DMS 273 (cell line): ENCODE measurements at regions not wholly inside any gene's neighbourhood (a gene's known extent, or its start where the extent isn't known, plus 50 kb on each side); places are given as distances from the start of the nearest gene placed in this dataset.
"Not testable (repeated sequence)": the region's sequence is repeated elsewhere in the genome, so short reads cannot be mapped to it uniquely, and the experiment has no call there.

Experiments
- DNase-seq: peaks from one replicate; lab custom pipeline; 2025; ENCODE audit not compliant: unreplicated experiment; lab: John Stamatoyannopoulos, UW

GRCh38 chr5:25405850-25406249, 761.1 kb upstream of the CDH10 start:
- no peak for DNase-seq

- DNase-seq = no peak
Measured at GRCh38 chr5:25399878-25400480, 755.2 kb upstream of the CDH10 start.

GRCh38 chr5:25393957-25394356, 749.2 kb upstream of the CDH10 start:
- no peak for DNase-seq

- no peak for DNase-seq
Measured at GRCh38 chr5:25393256-25393655, 748.5 kb upstream of the CDH10 start.

DNA sequence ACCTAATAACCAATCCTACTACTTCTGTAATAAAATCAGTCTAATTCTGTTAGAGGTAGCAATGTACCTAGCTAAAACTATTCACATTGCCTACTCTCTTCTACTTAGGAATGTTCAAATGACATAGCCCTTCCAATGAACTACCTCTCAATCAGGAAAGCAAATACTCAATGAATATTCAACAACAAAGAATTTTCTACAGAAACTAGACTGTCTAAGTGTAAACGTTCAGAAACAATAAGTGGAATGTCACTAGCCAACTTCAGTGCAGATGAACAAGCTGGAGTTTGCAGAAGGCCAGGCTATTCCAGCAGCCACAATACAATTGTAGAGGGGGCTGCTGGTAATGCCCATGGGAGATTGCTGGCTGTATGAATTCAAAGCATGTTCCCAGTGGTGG, 743.2 kb upstream of the CDH10 start:
- DNase-seq = no peak

GRCh38 chr5:25362799-25363198, 718.0 kb upstream of the CDH10 start:
- no peak for DNase-seq

GRCh38 chr5:25358919-25359318, 714.1 kb upstream of the CDH10 start:
- no peak for DNase-seq

DNA sequence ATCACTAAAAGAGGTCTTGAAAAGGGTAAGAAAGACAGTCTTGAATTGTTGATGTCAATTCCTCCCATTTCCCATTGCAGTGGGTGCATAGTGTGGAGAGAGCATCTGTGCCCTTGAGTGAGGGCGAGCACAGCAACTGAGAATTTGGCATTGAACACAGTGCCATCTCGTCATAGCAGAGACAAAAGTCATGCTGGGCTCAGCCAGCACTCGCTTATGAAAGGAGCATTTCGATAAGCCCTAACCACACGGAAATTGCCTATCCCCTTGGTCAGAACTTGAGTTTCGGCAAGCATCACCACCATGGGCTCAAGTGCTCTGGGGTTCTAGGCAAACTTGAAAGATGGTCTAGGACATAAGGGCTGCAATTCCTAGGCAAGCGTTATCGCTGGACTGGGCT, 712.8 kb upstream of the CDH10 start:
- DNase-seq = no peak

- DNase-seq = no peak
Measured at GRCh38 chr5:25349746-25350145, 705.0 kb upstream of the CDH10 start.

GRCh38 chr5:25345240-25345771, 700.5 kb upstream of the CDH10 start:
- no peak for DNase-seq

DNA sequence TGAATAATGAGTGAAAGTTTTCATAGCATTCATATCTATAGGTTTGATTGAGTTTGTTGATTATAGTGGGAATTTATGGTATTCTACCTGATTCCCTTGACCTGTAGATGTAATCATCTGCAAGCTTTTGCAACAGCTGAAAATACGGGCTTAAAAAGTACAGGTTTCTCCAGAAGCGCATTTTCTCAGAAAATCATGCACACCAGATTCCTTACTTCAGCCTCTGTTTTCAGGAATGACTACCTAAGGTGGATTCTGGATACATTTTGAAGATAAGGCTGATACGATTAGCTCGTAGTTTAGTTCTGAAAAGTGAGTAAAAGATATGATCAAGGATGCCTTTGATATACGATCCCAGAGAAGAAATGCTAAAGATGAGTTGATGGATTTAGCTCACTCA, 694.8 kb upstream of the CDH10 start:
- DNase-seq = no peak

DNA sequence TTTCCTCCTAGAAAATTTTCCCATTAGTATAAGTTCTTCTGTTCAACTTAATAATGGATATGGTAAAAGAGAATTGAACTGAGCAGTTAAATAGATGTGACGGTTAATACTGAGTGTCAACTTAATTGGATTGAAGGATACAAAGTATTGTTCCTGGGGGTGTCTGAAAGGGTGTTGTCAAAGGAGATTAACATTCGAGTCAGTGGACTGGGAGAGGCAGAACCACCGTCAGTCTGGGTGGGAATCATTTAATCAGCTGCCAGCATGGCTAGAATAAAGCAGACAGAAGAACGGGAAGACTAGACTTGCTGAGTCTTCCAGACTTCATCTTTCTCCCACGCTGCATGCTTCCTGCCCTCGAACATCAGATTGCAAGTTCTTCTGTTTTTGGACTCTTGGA, 689.6 kb upstream of the CDH10 start:
- DNase-seq = no peak

DNA sequence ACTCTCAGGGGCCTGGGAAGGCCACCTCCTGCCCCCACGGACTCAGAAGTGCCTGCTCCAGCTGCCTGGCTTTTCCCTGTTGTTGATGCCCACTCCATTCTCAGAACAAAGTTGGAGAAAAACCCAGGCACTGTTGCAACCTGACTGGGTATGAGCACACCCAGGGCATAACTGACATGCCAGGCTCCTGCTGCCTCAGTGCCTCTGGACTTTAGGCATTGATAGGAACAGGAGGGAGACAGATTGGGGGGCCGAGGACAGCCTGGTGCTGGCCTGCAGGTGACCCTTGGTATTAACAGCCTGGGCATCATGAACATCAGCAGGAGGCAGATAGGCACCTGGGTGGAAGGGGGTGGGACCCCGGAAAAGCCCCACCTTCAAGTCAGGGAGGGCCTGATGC, 685.9 kb upstream of the CDH10 start:
- no peak for DNase-seq

GRCh38 chr5:25327172-25327571, 682.4 kb upstream of the CDH10 start:
- no peak for DNase-seq

DNA sequence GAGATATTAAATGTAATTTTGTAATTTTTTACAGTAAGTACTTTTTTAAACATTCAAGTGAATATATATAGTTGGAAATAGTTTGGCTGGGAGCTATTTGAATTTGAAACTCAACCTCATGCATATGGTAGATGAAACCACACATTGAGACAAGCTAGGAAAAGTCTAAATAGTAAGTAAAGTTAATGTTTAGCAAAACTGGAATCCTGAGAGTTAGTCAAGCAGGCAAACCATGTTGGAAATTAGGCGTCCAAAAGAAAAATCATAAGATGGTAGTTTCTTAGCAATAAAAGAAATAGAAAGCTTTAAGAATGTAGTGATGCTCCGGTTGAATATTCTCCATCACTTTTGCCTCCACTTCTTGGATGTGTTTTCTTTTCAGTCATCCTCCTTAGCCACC, 657.1 kb upstream of the CDH10 start:
- DNase-seq = no peak

- DNase-seq = no peak
Measured at GRCh38 chr5:25295067-25295466, 650.3 kb upstream of the CDH10 start.

GRCh38 chr5:25289766-25290165, 645.0 kb upstream of the CDH10 start:
- not testable (repeated sequence) for DNase-seq

DNA sequence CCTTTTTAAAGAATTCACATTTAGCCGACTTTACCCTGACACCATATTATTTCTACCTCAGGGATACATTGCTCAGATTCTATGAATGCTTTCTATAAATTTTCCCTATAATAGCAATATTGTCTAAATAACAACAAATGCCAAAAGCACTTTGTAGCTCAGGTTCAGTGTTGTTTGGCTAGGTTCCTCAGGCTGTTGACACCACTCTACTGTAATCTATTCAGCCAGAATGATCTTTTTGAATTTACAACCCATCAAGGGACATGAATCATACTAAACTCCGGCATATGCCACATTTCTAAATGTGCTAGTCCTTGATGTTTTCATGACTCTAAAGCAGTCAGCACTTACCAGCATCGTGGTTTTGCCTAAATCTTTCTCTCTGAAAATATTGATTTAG, 641.5 kb upstream of the CDH10 start:
- no peak for DNase-seq

GRCh38 chr5:25285136-25285535, 640.4 kb upstream of the CDH10 start:
- DNase-seq = no peak

DNA sequence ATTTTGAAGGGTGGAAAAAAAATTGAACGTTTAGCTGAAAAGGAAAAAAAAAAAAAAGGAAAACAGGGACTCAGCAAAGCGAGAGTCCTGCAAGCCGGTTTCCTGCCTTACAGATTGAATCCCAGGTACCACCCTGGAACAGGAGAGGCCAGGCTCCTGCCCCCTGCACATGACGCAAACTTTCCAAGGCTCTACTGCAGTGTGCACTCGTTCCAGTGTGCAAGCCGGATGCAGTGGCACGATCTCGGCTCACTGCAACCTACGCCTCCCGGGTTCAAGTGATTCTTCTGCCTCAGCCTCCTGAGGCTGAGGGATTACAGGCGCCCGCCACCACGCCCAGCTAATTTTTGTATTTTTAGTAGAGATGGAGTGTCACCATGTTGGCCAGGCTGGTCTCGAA, 618.7 kb upstream of the CDH10 start:
- DNase-seq = not testable (repeated sequence)

DNA sequence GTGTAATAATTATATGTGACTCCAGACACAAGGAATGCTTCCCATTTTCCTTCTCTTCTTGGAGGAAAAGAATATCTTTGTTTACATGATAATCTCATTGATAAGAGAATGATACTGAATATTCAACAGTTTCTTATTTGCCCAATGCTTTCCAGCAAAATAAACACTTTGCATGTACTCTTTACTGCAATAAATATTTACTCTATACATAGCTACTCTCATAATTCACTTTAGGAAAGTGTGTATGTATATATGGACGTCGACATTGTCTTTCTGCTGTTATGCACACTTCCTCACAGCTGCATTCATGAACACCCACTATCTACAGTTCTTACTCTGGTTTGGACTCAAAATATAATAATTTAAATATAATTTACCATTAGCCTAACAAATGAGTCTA, 617.4 kb upstream of the CDH10 start:
- DNase-seq = no peak

DNA sequence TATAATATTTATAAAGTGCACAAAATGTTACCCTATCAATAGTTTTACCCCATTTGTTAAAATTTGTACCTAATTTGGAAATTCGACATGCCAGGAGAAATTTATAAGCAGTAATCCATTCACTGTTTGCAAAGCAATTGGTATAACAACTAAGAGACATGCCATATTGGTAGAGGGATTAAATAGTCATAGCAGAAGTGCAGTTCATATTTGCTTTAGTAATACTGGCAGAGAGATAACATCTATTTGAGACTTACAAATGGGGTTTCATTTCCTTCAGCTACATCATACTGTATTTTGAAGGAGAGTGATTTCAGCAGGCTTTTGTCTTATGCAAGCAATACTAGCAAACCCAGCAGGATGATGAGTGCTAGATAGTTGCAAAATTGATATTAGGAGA, 610.4 kb upstream of the CDH10 start:
- DNase-seq = no peak

DNA sequence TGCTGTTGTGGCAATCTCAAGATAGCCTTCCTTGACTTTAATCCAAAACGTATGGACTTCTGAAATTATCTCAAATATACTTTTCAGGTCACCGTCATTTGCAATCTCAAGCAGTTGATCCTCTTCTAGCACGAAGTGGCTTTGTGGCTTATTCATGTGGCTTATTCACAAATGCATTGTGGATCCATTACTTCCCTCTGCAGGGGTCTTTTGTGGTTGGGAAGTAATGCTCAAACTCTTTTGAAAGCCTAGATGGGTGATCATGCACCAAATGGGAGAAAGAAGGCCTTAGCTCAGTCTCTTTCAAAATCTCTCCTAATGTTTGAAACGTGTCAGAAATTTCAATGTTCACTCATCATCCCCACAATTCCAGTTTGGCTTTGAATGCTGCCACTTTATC, 597.2 kb upstream of the CDH10 start:
- no peak for DNase-seq
